ENCODE measurements at regions not wholly inside any gene's neighbourhood (a gene's known extent, or its start where the extent isn't known, plus 50 kb on each side); places are given as distances from the start of the nearest gene placed in this dataset.

- no peak overlapping the region for H3K9ac ChIP-seq
Measured at GRCh38 chr1:69494221-69494620, 73.5 kb upstream of the LRRC7 start.

GRCh38 chr1:69497441-69498221 lies 70.1 kb upstream of the LRRC7 start:
- H2AFZ ChIP-seq (ENCODE audit: low read depth) = no peak overlapping the region
- H3K4me1 ChIP-seq (ENCODE audit: low read depth, poor library complexity, severe bottlenecking) = no peaks in the 10 kb centered on the region
- no peaks in the 10 kb centered on the region for H3K79me2 ChIP-seq (ENCODE audit: insufficient read depth, low read depth)
- no peaks in the 10 kb centered on the region for H4K20me1 ChIP-seq (ENCODE audit: insufficient read depth)
- no peaks in the 10 kb centered on the region for H3K27me3 ChIP-seq (ENCODE audit: insufficient read depth, low read depth)
- H3K27ac ChIP-seq = no peak overlapping the region
- no peak for TF ChIP-seq CTCF (conservative IDR thresholded peaks at IDR 0.05; ENCODE audit: low read depth, low read length)
- no peak overlapping the region for H3K9ac ChIP-seq
- H3K36me3 ChIP-seq (ENCODE audit: insufficient read depth) = no peaks in the 10 kb centered on the region
- H3K4me3 ChIP-seq (IDR thresholded peaks at IDR 0.05; ENCODE audit: insufficient read depth, low read depth, low read length) = no peak overlapping the region
- no peak overlapping the region for H3K4me2 ChIP-seq

More at GRCh38 chr1:69494221-69494620, 73.5 kb upstream of the LRRC7 start:
- H3K27me3 ChIP-seq (ENCODE audit: insufficient read depth, low read depth) = no peaks in the 10 kb centered on the region
- no peak overlapping the region for H3K4me2 ChIP-seq
- no peaks in the 10 kb centered on the region for H4K20me1 ChIP-seq (ENCODE audit: insufficient read depth)
- H3K79me2 ChIP-seq (ENCODE audit: insufficient read depth, low read depth) = no peaks in the 10 kb centered on the region
- no peak overlapping the region for H2AFZ ChIP-seq (ENCODE audit: low read depth)
- H3K36me3 ChIP-seq (ENCODE audit: insufficient read depth) = no peaks in the 10 kb centered on the region
- H3K27ac ChIP-seq = no peak overlapping the region
- H3K4me1 ChIP-seq (ENCODE audit: low read depth, poor library complexity, severe bottlenecking) = no peaks in the 10 kb centered on the region
- no peak overlapping the region for H3K4me3 ChIP-seq (IDR thresholded peaks at IDR 0.05; ENCODE audit: insufficient read depth, low read depth, low read length)
- no peak for TF ChIP-seq CTCF (conservative IDR thresholded peaks at IDR 0.05; ENCODE audit: low read depth, low read length)

GRCh38 chr1:69498711-69499110 lies 69.0 kb upstream of the LRRC7 start:
- Histone ChIP-seq H3K4me2 (no peak overlapping the region), H3K27ac (no peak overlapping the region), H3K36me3 (ENCODE audit: insufficient read depth) (no peaks in the 10 kb centered on the region), H3K4me3 (IDR thresholded peaks at IDR 0.05; ENCODE audit: insufficient read depth, low read depth, low read length) (no peak overlapping the region), H3K27me3 (ENCODE audit: insufficient read depth, low read depth) (no peaks in the 10 kb centered on the region), H3K79me2 (ENCODE audit: insufficient read depth, low read depth) (no peaks in the 10 kb centered on the region), H2AFZ (ENCODE audit: low read depth) (no peak overlapping the region), H4K20me1 (ENCODE audit: insufficient read depth) (no peaks in the 10 kb centered on the region), H3K9ac (no peak overlapping the region), H3K4me1 (ENCODE audit: low read depth, poor library complexity, severe bottlenecking) (no peaks in the 10 kb centered on the region)
- no peak for TF ChIP-seq CTCF (conservative IDR thresholded peaks at IDR 0.05; ENCODE audit: low read depth, low read length)

GRCh38 chr1:69499203-69499803 lies 68.4 kb upstream of the LRRC7 start:
- Histone ChIP-seq H3K27ac (no peak overlapping the region), H3K4me2 (no peak overlapping the region), H3K4me3 (IDR thresholded peaks at IDR 0.05; ENCODE audit: insufficient read depth, low read depth, low read length) (no peak overlapping the region), H3K36me3 (ENCODE audit: insufficient read depth) (no peaks in the 10 kb centered on the region), H2AFZ (ENCODE audit: low read depth) (no peak overlapping the region), H3K9ac (no peak overlapping the region), H3K79me2 (ENCODE audit: insufficient read depth, low read depth) (no peaks in the 10 kb centered on the region), H3K4me1 (ENCODE audit: low read depth, poor library complexity, severe bottlenecking) (no peaks in the 10 kb centered on the region), H3K27me3 (ENCODE audit: insufficient read depth, low read depth) (no peaks in the 10 kb centered on the region), H4K20me1 (ENCODE audit: insufficient read depth) (no peaks in the 10 kb centered on the region)
- no peak for TF ChIP-seq CTCF (conservative IDR thresholded peaks at IDR 0.05; ENCODE audit: low read depth, low read length)
